Neural progenitor cell (in vitro differentiated cells): ENCODE measurements at regions not wholly inside any gene's neighbourhood (a gene's known extent, or its start where the extent isn't known, plus 50 kb on each side); places are given as distances from the start of the nearest gene placed in this dataset.

Source experiments
- DNase-seq: peaks from one replicate; pipeline ENCODE4 v3.0.0-alpha.2; 2016; ENCODE audit warnings: low spot score
- H2AFZ ChIP-seq: fragments of 200-600 bp; sonication (generic); replicated peaks from 2 replicates; pipeline ENCODE4 v1.6.1; 2016; ENCODE audit warnings: antibody characterized with exemption
- H3F3A ChIP-seq: fragments of 200-600 bp; sonication (generic); 2 replicates; pipeline ENCODE4 v1.6.1; 2016; ENCODE audit warnings: antibody characterized with exemption, low read depth
- H3K27ac ChIP-seq: fragments of 200-600 bp; sonication (generic); 2 replicates; pipeline ENCODE4 v1.5.1; 2016; ENCODE audit warnings: mild to moderate bottlenecking
- H3K27me3 ChIP-seq: fragments of 200-600 bp; sonication (generic); 2 replicates; pipeline ENCODE4 v1.6.1; 2016; ENCODE audit warnings: mild to moderate bottlenecking, moderate library complexity
- H3K36me3 ChIP-seq: fragments of 200-600 bp; sonication (generic); 2 replicates; pipeline ENCODE4 v1.5.1; 2016
- H3K4me1 ChIP-seq: fragments of 200-600 bp; sonication (generic); 2 replicates; pipeline ENCODE4 v1.6.1; 2016; ENCODE audit warnings: mixed run types
- H3K4me2 ChIP-seq: fragments of 200-600 bp; sonication (generic); 2 replicates; pipeline ENCODE4 v1.6.1; 2016
- H3K4me3 ChIP-seq: fragments of 200-600 bp; sonication (generic); 2 replicates; pipeline ENCODE4 v1.5.1; 2016
- H3K79me2 ChIP-seq: fragments of 200-600 bp; sonication (generic); 2 replicates; pipeline ENCODE4 v1.6.1; 2016; ENCODE audit warnings: low read depth
- H3K9ac ChIP-seq: fragments of 200-600 bp; sonication (generic); 2 replicates; pipeline ENCODE4 v1.6.1; 2016
- H3K9me3 ChIP-seq: fragments of 200-600 bp; sonication (generic); 2 replicates; pipeline ENCODE4 v1.5.1; 2016; ENCODE audit warnings: low read depth
- H4K20me1 ChIP-seq: fragments of 200-600 bp; sonication (generic); 2 replicates; pipeline ENCODE4 v1.6.1; 2016; ENCODE audit warnings: low read depth
- H3K27ac Mint-ChIP-seq: 3 replicates; pipeline ENCODE4 v1.8.0; 2021; ENCODE audit warnings: mixed read lengths
- H3K27me3 Mint-ChIP-seq: 2 replicates; pipeline ENCODE4 v1.8.0; 2022; ENCODE audit warnings: low read depth, mild to moderate bottlenecking, inconsistent platforms, moderate library complexity, mixed read lengths; ENCODE audit not compliant: insufficient read depth
- H3K36me3 Mint-ChIP-seq: 3 replicates; pipeline ENCODE4 v1.8.0; 2021; ENCODE audit warnings: mixed read lengths
- H3K4me1 Mint-ChIP-seq: 3 replicates; pipeline ENCODE4 v1.8.0; 2021; ENCODE audit warnings: mixed read lengths
- H3K4me3 Mint-ChIP-seq: 3 replicates; pipeline ENCODE4 v1.8.0; 2021; ENCODE audit warnings: mild to moderate bottlenecking, moderate library complexity, mixed read lengths
- H3K9me3 Mint-ChIP-seq: 3 replicates; pipeline ENCODE4 v1.8.0; 2020; ENCODE audit warnings: mixed read lengths
- EZH2 ChIP-seq: fragments of 200-600 bp; sonication (generic); IDR thresholded peaks from 2 replicates; pipeline ENCODE4 v1.6.1; 2017; ENCODE audit warnings: antibody characterized with exemption, mild to moderate bottlenecking, moderate library complexity
- EZH2phosphoT487 ChIP-seq: fragments of 200-600 bp; sonication (generic); IDR thresholded peaks from 2 replicates; pipeline ENCODE4 v1.6.1; 2017; ENCODE audit warnings: antibody characterized with exemption
- TF ChIP-seq, protein P1 (sequence below): fragments of 200-600 bp; sonication (generic); IDR thresholded peaks from 2 replicates; pipeline ENCODE4 v1.5.1; 2017; ENCODE audit warnings: antibody characterized with exemption, mild to moderate bottlenecking

DNA sequence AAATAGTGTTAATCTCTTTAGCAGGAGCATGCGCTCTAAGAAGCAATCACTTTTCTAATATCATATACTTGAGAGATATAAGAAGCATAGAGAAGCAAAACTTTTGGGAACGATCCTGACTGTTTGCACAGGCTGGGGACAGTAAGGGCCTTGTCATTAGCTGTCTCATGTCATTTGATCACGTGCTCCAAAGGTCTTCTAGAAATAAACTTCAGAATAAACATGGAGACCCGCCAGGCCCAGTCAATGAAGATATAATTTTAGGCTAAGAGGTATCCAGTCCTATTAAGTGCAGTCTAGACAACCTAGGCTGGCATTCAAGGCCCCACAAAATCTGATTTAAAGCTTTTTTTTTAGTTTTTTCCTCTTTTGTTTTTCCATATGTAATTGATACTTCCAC, 111.0 kb upstream of the APC start:
- Histone ChIP-seq H3K79me2 (no peaks in the 10 kb centered on the region), H3K4me3 (no peak overlapping the region), H3K36me3 (no peaks in the 10 kb centered on the region), H2AFZ (no peak overlapping the region), H4K20me1 (no peaks in the 10 kb centered on the region), H3K27ac (no peak overlapping the region), H3K4me2 (no peak overlapping the region), H3K4me1 (peaks cover 15% of the 10 kb centered on the region), H3K9ac (no peak overlapping the region), H3F3A (peaks cover 17% of the 10 kb centered on the region), H3K9me3 (no peaks in the 10 kb centered on the region), H3K27me3 (no peaks in the 10 kb centered on the region)
- Mint-ChIP-seq H3K27me3 (peaks cover 2% of the 10 kb centered on the region), H3K27ac (no peak overlapping the region), H3K4me1 (peaks cover 60% of the 10 kb centered on the region), H3K36me3 (no peaks in the 10 kb centered on the region), H3K4me3 (no peak overlapping the region), H3K9me3 (no peaks in the 10 kb centered on the region)
- no peak for TF ChIP-seq EZH2phosphoT487
- TF ChIP-seq, protein P1, sequence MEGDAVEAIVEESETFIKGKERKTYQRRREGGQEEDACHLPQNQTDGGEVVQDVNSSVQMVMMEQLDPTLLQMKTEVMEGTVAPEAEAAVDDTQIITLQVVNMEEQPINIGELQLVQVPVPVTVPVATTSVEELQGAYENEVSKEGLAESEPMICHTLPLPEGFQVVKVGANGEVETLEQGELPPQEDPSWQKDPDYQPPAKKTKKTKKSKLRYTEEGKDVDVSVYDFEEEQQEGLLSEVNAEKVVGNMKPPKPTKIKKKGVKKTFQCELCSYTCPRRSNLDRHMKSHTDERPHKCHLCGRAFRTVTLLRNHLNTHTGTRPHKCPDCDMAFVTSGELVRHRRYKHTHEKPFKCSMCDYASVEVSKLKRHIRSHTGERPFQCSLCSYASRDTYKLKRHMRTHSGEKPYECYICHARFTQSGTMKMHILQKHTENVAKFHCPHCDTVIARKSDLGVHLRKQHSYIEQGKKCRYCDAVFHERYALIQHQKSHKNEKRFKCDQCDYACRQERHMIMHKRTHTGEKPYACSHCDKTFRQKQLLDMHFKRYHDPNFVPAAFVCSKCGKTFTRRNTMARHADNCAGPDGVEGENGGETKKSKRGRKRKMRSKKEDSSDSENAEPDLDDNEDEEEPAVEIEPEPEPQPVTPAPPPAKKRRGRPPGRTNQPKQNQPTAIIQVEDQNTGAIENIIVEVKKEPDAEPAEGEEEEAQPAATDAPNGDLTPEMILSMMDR: no peak
- no peak for TF ChIP-seq EZH2
- DNase-seq: no peak

DNA sequence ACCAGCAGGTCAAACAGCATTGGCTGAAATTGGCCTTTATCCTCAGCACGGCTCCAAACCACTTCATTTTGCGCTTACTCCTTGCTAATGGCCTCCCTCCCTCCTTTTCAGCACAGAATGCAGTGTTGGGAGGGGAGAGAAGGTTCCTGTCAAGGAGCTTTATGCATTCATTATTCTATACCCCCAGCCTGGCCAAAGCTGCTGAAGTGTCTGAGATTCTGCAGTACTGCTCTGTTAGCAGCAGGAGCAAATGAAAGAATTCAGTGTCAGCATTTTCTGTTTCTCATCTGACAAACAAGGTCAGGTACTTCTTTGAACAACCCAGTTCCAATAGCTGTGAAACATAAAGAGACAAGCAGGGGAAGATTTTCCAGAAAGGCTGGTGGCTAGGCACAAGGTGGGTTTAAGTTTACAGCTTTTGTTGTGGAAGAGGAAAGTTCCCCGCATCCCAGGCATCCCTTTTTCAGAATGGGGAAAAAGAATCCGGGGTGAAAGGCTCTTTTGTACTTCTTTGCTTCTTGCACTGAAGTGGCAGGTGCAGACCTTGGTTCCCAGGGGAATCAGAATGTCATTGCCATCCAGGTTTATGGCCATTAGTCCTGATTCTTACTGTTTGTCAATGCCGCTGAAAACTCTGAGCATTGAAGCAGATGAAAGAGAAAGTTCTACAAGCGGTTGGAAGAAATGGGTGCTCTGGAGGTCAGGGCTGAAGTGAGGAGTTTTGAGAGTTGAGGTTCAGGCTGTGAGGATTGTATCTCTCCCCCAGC, 109.3 kb upstream of the APC start:
- Mint-ChIP-seq H3K27ac (peak overlapping the region; percentile 89), H3K9me3 (peaks cover 2% of the 10 kb centered on the region), H3K4me3 (peak overlapping the region; percentile 65)

DNA sequence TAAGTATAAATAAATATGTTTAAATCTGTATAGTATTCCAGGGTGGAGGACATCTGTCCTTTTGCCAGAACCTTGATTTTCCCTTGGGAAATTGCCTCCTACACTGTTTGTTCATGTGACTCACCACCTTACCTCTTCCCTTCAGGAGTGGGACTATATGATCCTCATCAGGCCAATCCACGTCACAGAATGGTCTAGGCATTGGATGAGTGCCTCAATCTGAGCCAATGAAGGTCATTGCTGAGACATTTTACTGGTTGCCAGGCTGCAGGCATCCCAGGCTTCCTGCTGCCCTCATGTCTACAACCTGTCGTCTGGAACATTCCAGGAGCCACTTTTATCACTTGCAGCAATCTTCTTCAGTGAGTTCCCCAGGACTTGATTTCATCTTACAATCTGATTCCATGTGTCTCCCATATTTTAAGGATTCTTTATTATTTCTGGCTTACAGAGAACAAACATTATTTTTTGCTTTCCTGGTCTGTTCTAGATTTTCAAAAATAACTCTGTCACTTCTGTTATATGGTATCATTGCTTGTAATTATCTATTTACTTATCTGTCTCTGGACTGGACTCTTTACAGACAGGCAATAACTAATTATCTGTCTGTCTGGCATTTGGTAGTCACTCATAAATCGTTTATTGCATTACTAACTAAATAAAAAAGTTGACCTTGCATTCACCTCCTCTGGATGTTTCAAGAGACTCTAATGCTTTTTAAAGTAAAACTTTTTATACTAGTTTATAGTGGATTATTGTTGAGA, 107.3 kb upstream of the APC start:
- Mint-ChIP-seq H3K4me3 (no peak overlapping the region), H3K9me3 (peaks cover 2% of the 10 kb centered on the region), H3K4me1 (peaks cover 51% of the 10 kb centered on the region), H3K27ac (no peak overlapping the region), H3K27me3 (peaks cover 2% of the 10 kb centered on the region), H3K36me3 (peaks cover 2% of the 10 kb centered on the region)
- no peak for DNase-seq
- no peaks in the 10 kb centered on the region for H3K27me3 ChIP-seq
- no peaks in the 10 kb centered on the region for H3K79me2 ChIP-seq
- H3K9me3 ChIP-seq: no peaks in the 10 kb centered on the region
- TF ChIP-seq, protein P1: no peak
- TF ChIP-seq EZH2phosphoT487 (no peak), EZH2 (no peak)
- no peaks in the 10 kb centered on the region for H3K36me3 ChIP-seq
- no peaks in the 10 kb centered on the region for H4K20me1 ChIP-seq
- no peak overlapping the region for H3K9ac ChIP-seq
- peaks cover 17% of the 10 kb centered on the region for H3F3A ChIP-seq
- H3K4me2 ChIP-seq: no peak overlapping the region
- H3K4me1 ChIP-seq: peaks cover 15% of the 10 kb centered on the region
- H2AFZ ChIP-seq: no peak overlapping the region
- H3K4me3 ChIP-seq: no peak overlapping the region
- no peak overlapping the region for H3K27ac ChIP-seq

More for the DNA sequence above, 109.3 kb upstream of the APC start:
- Mint-ChIP-seq H3K27me3 (peaks cover 2% of the 10 kb centered on the region), H3K4me1 (peaks cover 60% of the 10 kb centered on the region), H3K36me3 (peaks cover 2% of the 10 kb centered on the region)
- TF ChIP-seq EZH2phosphoT487 (no peak), EZH2 (no peak)
- TF ChIP-seq, protein P1: no peak
- Histone ChIP-seq H3K4me3 (no peak overlapping the region), H3K4me2 (no peak overlapping the region), H3F3A (peaks cover 17% of the 10 kb centered on the region), H4K20me1 (no peaks in the 10 kb centered on the region), H3K27me3 (no peaks in the 10 kb centered on the region), H3K9me3 (no peaks in the 10 kb centered on the region), H3K36me3 (no peaks in the 10 kb centered on the region), H2AFZ (no peak overlapping the region), H3K79me2 (no peaks in the 10 kb centered on the region), H3K27ac (no peak overlapping the region), H3K4me1 (peaks cover 15% of the 10 kb centered on the region), H3K9ac (no peak overlapping the region)
- DNase-seq: peak; percentile 56
